ENCODE measurements at regions not wholly inside any gene's neighbourhood (a gene's known extent, or its start where the extent isn't known, plus 50 kb on each side); places are given as distances from the start of the nearest gene placed in this dataset.
"Not testable (repeated sequence)": the region's sequence is repeated elsewhere in the genome, so short reads cannot be mapped to it uniquely, and the experiment has no call there.

GRCh38 chr6:14406614-14407331 is 289.2 kb downstream of the CD83 start:
- no peak for DNase-seq

- DNase-seq, result no peak
These were observed 290.9 kb downstream of the CD83 start for GRCh38 chr6:14408446-14408845.

- no peak for DNase-seq
These were observed 294.5 kb downstream of the CD83 start for GRCh38 chr6:14412026-14412425.

DNA sequence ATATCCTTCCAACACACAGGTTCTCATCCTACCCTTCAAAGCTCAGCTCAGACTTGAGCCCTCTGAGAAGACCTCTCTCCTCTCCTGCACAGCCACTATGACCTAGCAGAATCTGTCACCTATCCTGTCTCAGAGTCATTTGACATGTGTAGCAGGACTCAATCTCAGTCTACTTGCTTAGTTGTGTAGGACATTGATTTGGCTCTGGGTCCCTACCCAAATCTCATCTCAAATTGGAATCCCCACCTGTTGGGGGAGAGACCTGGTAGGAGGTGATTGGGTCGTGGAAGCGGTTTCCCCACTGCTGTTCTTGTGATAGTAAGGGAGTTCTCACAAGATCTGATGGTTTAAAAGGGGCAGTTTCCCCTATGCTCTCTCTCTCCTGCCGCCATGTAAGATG is 297.9 kb downstream of the CD83 start:
- DNase-seq, result no peak

GRCh38 chr6:14417377-14417776 is 299.8 kb downstream of the CD83 start:
- DNase-seq, result no peak

DNA sequence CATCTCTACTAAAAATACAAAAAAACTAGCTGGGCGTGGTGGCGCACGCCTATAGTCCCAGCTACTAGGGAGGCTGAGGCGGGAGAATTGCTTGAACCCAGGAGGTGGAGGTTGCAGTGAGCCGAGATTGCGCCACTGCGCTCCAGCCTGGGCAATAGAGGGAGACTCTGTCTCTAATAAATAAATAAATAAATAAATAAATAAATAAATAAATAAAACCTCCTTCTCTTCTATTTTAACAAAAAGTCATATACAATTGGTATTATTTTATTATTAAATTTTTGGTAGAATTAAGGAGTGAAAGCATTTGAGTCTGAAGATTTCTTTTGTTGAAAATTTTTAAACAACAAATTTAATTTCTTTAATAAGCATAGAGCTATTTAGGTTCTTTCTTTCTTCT is 301.7 kb downstream of the CD83 start:
- DNase-seq, result not testable (repeated sequence)

- DNase-seq, result no peak
These were observed 304.5 kb downstream of the CD83 start for GRCh38 chr6:14422061-14422460.

DNA sequence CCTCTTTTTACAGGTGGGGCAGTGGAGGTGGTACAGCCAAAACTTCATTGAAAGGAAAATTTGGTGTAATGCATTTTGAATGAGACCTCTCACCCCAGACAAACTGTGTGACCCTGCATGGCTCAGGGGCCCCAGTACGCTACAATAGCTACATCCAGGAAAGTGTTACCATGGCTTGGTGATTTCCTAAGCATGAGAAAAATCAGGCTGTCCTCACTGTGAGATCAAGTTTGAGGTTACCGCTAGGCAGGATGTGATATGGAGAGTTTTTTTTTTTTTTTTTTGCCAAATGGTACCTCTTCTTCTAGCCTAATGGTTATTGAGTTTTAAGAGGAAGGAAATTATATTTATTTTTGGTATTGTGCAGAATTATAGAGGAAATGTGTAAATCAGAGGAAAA is 305.3 kb downstream of the CD83 start:
- no peak for DNase-seq

DNA sequence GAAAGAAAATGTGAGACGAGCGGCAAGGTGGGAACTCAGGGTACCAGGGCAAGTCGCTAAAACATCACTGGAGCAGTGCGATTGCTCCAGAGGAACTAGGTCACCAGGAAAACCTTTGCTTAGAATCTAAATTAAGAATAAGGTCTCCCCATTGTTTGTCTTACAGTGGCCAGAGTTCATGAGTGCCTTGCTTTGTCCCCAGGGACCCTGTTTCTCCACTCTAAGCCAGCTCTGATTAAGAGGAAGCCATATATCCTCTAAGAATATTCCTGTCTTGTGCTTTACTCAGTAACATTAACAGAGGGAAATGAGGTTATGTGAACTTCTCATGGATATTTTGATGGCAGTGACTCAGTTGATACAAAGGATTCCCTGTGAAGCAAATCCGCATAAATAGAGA is 305.8 kb downstream of the CD83 start:
- no peak for DNase-seq

DNA sequence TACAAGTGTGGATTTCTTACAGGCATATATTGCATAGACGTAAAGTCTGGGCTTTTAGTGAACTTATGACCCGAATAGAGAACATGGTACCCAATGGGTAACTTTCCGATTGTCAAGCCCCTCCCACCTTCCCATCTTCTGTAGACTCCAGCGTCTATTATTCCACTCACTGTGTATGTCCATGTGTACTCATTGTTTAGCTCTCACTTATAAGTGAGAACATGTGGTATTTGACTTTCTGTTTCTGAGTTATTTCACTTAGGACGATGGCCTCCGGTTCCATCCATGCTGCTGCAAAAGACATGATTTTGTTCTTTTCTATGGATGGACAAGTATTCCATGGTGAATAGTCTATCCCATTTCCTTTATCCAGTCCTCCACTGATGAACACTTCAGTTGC is 306.4 kb downstream of the CD83 start:
- peak; percentile 8 for DNase-seq

- no peak for DNase-seq
These were observed 308.2 kb downstream of the CD83 start for GRCh38 chr6:14425805-14426204.

DNA sequence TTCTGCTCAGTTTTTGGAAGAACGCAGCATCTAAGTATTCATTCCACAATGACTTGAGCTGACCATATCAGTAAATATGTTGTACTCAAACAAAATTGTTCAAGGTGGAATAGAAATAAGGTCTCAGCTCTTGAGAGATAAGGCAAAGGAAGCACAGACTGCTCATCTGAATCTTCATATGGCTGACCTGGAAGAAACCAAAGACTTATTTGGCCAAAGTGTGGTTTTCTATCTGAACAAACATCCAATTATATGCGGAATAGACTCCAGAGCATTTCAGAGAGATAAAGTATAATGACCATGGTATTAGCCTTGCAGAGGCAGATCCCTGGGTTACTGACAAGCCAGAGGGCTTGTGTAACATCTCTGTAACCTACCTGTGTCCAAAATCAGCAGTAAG is 308.7 kb downstream of the CD83 start:
- DNase-seq, result no peak

- DNase-seq, result no peak
These were observed 310.7 kb downstream of the CD83 start for GRCh38 chr6:14428269-14428668.

DNA sequence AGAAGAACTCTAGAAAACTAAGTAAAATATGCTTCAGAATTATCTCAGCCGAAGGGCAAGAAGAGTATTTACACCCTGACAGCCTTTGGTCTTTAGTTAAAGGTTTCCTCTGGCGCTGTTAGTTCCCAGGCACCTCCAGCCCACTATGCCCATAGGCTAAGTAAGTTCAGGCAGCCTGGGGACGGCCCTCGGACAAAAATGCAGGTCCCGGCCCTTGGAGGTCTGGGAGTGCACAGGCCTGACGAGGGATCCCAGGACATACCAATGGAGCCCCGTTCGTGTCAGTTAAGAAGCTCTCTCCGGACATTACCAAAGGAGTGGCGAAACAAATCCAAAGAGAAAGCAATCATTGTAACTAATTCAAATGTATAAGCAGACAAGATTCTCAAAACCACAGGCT is 311.8 kb downstream of the CD83 start:
- no peak for DNase-seq

- no peak for DNase-seq
These were observed 312.6 kb downstream of the CD83 start for GRCh38 chr6:14430218-14430617.

DNA sequence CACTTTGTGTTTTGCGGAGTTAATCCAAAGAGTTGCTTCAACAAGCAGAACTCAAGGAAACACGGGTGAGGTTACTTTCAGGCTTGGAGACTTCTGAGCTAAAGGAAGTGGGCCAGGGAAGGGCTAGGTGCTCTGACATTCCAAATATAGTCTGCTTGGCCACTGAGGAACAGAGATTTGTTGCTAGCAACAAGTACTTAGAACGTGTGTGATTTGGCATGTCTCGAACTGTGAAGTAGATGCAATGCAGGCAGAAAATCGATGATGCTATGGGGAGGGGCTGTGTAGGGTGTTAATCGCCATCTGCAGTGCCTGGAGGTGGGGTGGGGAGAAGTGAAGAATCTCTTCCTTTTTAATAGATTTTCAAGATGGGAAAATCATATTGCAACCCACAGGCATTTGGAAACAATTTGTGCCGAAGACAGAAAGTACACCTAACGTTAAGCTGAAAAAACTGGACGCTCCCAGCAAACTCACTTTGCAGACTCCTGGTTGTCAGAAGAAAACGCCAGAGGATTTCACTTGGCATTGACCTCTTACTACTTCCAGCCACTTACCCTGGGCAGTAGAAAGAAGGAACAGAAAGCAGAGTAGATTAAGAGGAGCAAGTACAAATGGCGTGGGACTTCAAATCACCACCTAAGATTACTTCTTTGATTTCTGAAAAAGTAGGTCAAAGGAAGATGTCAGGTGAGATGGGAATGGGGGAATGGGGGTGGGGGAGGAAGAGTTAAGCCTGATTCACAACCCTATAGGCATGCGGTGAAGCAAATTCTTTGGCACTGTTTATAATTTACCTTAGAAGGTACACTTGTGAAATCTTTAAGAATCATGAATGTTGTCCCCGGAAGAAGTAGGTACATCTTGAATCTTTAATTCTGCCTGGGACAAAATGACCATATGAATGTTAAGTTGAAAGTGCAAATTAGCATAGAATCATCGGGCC is 314.1 kb downstream of the CD83 start:
- no peak for DNase-seq

GRCh38 chr6:14434916-14435690 is 317.5 kb downstream of the CD83 start:
- no peak for DNase-seq

DNA sequence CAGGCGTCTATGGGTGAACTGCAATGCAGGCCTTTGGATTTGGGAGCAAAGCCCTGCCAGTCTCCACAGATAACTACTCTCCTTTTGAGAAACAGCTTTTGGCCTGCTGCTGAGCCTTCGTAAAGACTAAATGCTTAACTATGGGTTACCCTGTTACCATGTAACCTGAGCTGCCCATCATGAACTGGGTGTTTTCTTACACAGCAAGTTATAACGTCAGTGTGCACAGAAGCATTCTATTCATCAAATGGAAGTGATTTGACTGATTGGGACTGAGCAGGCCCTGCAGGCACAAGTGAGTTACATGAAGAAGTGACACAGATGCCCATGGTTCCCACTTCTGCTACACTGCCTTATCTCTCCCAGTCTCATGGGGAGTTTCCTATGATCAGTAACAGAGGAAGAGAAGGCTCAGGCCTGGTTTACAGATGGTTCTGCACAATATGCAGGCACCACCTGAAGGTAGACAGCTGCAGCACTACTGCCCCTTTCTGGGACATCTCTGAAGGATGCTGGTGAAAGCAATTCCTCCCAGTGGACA is 319.1 kb downstream of the CD83 start:
- no peak for DNase-seq

GRCh38 chr6:14439419-14439818 is 321.8 kb downstream of the CD83 start:
- DNase-seq, result no peak

DNA sequence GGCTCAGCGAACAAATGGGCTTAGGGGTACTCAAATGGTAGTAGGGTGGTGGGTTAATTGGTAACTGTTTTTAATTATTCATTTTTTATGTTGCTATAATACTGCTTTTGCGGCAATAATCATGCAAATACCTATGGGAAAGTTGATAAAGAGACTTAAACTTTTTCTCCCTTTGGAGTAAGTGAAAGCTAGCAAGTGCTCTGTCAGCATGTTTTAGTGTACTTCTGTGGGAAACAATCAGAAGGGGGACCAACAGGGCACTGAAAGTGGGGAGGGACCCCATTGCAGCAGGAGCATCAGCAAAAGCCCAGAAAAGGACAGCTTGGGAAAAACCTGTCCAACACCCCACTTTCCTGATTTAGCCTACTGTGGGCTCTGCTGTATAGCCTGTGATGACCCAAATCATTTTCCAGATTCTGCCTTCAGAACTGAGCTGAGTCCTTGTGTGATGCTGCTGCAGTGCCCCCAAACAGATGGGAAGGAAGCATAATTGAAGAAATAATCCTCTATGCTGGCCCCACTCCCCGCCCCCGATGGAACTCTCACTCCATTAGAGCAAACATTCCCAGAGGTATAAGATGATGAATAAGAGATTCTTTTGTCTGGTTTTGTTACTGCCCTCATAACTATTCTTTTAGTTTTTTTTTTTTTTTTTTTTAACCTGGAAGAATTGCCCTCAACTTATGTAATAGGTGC is 322.8 kb downstream of the CD83 start:
- DNase-seq, result no peak

DNA sequence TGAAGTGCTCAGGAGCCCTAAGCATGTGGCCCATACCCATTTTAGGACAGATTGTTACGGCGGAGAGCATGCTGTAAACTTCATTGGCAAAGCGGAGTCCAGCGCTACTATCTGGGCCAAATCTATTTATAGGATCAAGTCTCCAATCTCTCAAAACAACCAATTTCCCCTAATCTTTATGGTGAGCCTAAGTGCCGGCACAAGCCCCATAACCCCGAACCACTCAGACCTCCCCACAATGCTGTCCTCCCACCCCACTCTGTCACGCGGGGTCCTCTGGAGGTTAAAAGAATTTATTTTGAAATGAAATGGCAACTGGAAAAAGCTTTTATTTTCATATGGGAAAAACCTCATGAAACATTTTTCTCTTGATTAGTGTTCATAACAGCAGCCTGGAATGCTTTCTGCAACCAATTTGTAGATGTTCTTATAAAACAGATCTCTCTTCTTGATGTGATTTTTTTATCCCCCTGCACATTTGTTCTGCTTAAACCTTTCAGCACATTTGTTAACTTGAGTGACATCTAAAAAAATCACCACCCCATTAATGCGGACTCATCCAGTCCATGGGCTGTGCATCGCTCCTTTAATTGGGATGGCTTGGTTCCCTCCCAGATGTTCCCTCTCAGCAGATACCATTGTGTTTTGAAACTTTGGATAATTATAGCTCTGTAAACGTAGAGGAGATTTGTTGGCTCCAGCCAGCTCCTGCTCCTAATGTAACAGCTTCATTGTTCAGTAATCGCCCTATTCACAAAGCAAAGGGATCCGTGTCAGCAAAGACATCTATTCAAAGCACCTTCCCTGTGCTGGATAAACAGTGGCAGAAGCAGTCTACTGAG is 323.6 kb downstream of the CD83 start:
- DNase-seq, result no peak

DNA sequence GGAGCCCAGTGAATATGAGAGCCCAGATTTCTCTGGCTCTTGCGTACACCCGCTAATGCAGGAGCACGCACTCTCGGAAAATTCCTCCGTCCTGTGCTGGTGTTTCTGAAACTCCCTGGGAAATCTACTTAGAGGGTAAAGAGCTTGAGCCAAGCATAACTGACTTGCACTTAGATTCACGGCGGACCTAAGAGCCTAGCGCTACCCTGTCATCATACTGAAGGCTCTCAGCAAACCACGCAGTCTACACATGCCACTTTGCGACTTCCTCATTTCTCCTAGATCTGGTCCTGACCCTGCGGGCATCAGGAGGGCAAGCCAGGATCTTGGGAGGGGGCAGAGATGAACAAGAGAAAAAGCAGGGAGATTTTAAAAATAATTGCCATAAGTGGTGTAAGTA is 324.7 kb downstream of the CD83 start:
- no peak for DNase-seq
